CD14-positive monocyte (primary cell): ENCODE measurements at regions not wholly inside any gene's neighbourhood (a gene's known extent, or its start where the extent isn't known, plus 50 kb on each side); places are given as distances from the start of the nearest gene placed in this dataset.

ENCODE experiments used
- DNase-seq, 3 donors: peaks; one replicate each; pipeline ENCODE4 v3.0.0-alpha.2; 2011 to 2022
- H2AFZ ChIP-seq: 2 replicates; pipeline ENCODE4 v1.6.0; 2012; ENCODE audit warnings: mild to moderate bottlenecking, low read depth, low read length, inconsistent platforms; ENCODE audit not compliant: insufficient read depth, poor library complexity, severe bottlenecking
- H3K27ac ChIP-seq, 2 donors: 1 replicate in 1 of 2; 2 replicates in 1 of 2; pipeline ENCODE4 v1.5.1; 2012 to 2013; ENCODE audit warnings: low read length in 2 of 2, control low read depth in 1 of 2, inconsistent platforms in 1 of 2, low read depth in 1 of 2, mild to moderate bottlenecking in 1 of 2
- H3K27me3 ChIP-seq, 2 donors: one replicate each; pipeline versions ENCODE4 v1.6.0 to v1.6.1; 2011 to 2013; ENCODE audit warnings: low read length in 2 of 2; ENCODE audit not compliant: control insufficient read depth in 2 of 2, insufficient read depth in 2 of 2
- H3K36me3 ChIP-seq, 2 donors: replicated peaks in 1 of 2; 1 replicate in 1 of 2; 2 replicates in 1 of 2; pipeline versions ENCODE4 v1.5.1 to v1.6.1; 2012 to 2013; ENCODE audit warnings: low read length in 2 of 2, control low read depth in 1 of 2, inconsistent platforms in 1 of 2, mild to moderate bottlenecking in 1 of 2; ENCODE audit not compliant: insufficient read depth in 2 of 2, control insufficient read depth in 1 of 2
- H3K4me1 ChIP-seq, 2 donors: 1 replicate in 1 of 2; 2 replicates in 1 of 2; pipeline versions ENCODE4 v1.5.1 to v1.6.1; 2012 to 2013; ENCODE audit warnings: low read length in 2 of 2, control low read depth in 1 of 2, inconsistent platforms in 1 of 2, mild to moderate bottlenecking in 1 of 2, moderate library complexity in 1 of 2; ENCODE audit not compliant: insufficient read depth in 2 of 2, control insufficient read depth in 1 of 2
- H3K4me2 ChIP-seq: replicated peaks from 2 replicates; pipeline ENCODE3; 2012; ENCODE audit warnings: low read length, moderate library complexity, mild to moderate bottlenecking; ENCODE audit not compliant: poor library complexity, severe bottlenecking; ENCODE audit errors: extremely low read depth
- H3K4me3 ChIP-seq, 3 experiments: fragments of 200-600 bp in 1 of 3; sonication (generic) in 1 of 3; replicated peaks in 1 of 3; 1 replicate in 2 of 3; 2 replicates in 1 of 3; pipeline ENCODE4 v1.5.1; 2011 to 2013; ENCODE audit warnings: low read length in 3 of 3, mild to moderate bottlenecking in 3 of 3, control low read depth in 2 of 3, low read depth in 2 of 3, inconsistent platforms in 1 of 3, moderate library complexity in 1 of 3
- H3K79me2 ChIP-seq: 2 replicates; pipeline ENCODE4 v1.6.0; 2012; ENCODE audit warnings: mild to moderate bottlenecking, control low read depth, inconsistent platforms, low read length, moderate library complexity; ENCODE audit not compliant: insufficient read depth
- H3K9ac ChIP-seq: 2 replicates; pipeline ENCODE4 v1.6.0; 2017; ENCODE audit warnings: low read length, mild to moderate bottlenecking; ENCODE audit not compliant: insufficient read depth, poor library complexity, severe bottlenecking
- H3K9me3 ChIP-seq, 2 donors: replicated peaks in 1 of 2; 1 replicate in 1 of 2; 2 replicates in 1 of 2; pipeline versions ENCODE4 v1.5.1 to v1.6.1; 2012 to 2013; ENCODE audit warnings: low read length in 2 of 2, control low read depth in 1 of 2; ENCODE audit not compliant: control insufficient read depth in 1 of 2, insufficient read depth in 1 of 2
- H4K20me1 ChIP-seq: 2 replicates; pipeline ENCODE4 v1.6.0; 2012; ENCODE audit warnings: mild to moderate bottlenecking, low read length, control low read depth, moderate library complexity; ENCODE audit not compliant: insufficient read depth
- H3K27ac Mint-ChIP-seq, 7 donors: one replicate each; pipeline ENCODE4 v1.8.0; 2020; ENCODE audit warnings: mild to moderate bottlenecking in 7 of 7, mixed read lengths in 7 of 7, moderate library complexity in 6 of 7, inconsistent platforms in 2 of 7
- H3K27me3 Mint-ChIP-seq, 3 donors: one replicate each; pipeline ENCODE4 v1.8.0; 2021 to 2022; ENCODE audit warnings: low read depth in 3 of 3, mild to moderate bottlenecking in 3 of 3, mixed read lengths in 3 of 3, moderate library complexity in 3 of 3, inconsistent platforms in 1 of 3
- H3K36me3 Mint-ChIP-seq, 2 donors: one replicate each; pipeline ENCODE4 v1.8.0; 2020; ENCODE audit warnings: mixed read lengths in 2 of 2, inconsistent platforms in 1 of 2, mild to moderate bottlenecking in 1 of 2
- H3K4me1 Mint-ChIP-seq: one replicate; pipeline ENCODE4 v1.8.0; 2020; ENCODE audit warnings: mild to moderate bottlenecking, mixed read lengths
- H3K4me3 Mint-ChIP-seq, 2 donors: one replicate each; pipeline ENCODE4 v1.8.0; 2020; ENCODE audit warnings: mild to moderate bottlenecking in 2 of 2, mixed read lengths in 2 of 2, moderate library complexity in 1 of 2
- H3K9me3 Mint-ChIP-seq, 7 donors: one replicate each; pipeline ENCODE4 v1.8.0; 2020 to 2022; ENCODE audit warnings: mixed read lengths in 7 of 7, mild to moderate bottlenecking in 6 of 7, moderate library complexity in 6 of 7, inconsistent platforms in 2 of 7
- WGBS: methylation state at CpG from one replicate; pipeline ENCODE4 v1.1.5; 2013; ENCODE audit warnings: missing lambda C conversion rate; ENCODE audit not compliant: insufficient coverage; 5-methylcytosine and 5-hydroxymethylcytosine counted together
- intact Hi-C, 2 donors: fragments of 100-400 bp; cut with micrococcal nuclease; formaldehyde crosslinking; loops; one replicate each; pipeline versions ENCODE4 v1.15.0 to v1.15.1; 2023
- TF ChIP-seq, protein P1 (sequence below): fragments of 200-600 bp; IDR thresholded peaks from one replicate; pipeline ENCODE4 v1.8.0; 2022; ENCODE audit warnings: antibody characterized with exemption, mild to moderate bottlenecking

DNA sequence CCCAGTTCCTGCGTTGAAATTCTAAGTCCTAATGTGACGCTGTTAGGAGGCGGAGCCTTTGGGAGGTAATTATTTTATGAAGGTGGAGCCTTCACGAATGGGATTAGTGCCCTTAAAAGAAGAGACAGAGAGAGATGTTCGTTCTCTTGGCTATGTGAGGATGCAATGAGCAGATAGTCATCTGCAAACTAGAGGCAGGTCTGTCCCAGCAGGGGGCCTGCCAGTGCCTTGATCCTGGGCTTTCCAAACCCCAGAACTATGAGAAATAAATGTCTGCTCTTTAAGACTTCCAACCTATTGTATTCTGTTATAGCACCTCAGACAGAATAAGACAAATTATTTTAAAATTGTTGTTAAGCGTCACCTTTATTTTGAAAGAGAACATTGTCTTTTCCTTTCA lies 123.1 kb upstream of the KCNJ6 start:
- TF ChIP-seq, protein P1, sequence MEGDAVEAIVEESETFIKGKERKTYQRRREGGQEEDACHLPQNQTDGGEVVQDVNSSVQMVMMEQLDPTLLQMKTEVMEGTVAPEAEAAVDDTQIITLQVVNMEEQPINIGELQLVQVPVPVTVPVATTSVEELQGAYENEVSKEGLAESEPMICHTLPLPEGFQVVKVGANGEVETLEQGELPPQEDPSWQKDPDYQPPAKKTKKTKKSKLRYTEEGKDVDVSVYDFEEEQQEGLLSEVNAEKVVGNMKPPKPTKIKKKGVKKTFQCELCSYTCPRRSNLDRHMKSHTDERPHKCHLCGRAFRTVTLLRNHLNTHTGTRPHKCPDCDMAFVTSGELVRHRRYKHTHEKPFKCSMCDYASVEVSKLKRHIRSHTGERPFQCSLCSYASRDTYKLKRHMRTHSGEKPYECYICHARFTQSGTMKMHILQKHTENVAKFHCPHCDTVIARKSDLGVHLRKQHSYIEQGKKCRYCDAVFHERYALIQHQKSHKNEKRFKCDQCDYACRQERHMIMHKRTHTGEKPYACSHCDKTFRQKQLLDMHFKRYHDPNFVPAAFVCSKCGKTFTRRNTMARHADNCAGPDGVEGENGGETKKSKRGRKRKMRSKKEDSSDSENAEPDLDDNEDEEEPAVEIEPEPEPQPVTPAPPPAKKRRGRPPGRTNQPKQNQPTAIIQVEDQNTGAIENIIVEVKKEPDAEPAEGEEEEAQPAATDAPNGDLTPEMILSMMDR, result no peak

DNA sequence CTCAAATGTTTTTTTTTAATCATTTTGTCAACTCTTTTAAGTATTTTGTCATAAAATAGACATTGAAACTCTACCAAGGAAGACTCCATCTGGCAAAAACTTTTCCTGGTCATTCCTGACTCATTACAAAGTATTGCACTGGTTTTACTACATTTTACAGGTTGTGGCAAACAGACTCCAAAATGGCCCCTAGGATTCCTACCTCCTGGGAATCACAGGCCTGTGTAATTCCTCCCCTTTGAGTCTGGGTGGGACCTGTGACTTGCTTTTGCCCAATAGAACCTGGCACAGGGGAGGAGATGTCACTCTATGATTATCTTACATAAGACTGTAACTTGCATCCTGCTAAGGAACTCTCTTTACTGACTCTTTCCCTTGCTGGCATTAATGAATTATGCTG lies 123.6 kb upstream of the KCNJ6 start:
- H3K36me3 ChIP-seq, result no peaks in the 10 kb centered on the region
- H3K4me3 ChIP-seq, result no peak overlapping the region
- TF ChIP-seq, protein P1, result no peak
- Mint-ChIP-seq H3K27me3 (peaks cover 0 to 6% (median 6%) of the 10 kb centered on the region in 3 donors), H3K9me3 (peaks cover 0 to 1% (median 0%) of the 10 kb centered on the region in 7 donors), H3K4me1 (no peaks in the 10 kb centered on the region), H3K4me3 (no peak overlapping the region), H3K36me3 (no peaks in the 10 kb centered on the region), H3K27ac (no peak overlapping the region)
- H3K4me1 ChIP-seq, result no peaks in the 10 kb centered on the region
- intact Hi-C loops, result no loop called here
- no peak overlapping the region for H3K27ac ChIP-seq
- H3K9me3 ChIP-seq, result no peaks in the 10 kb centered on the region
- no peak overlapping the region for H3K4me2 ChIP-seq
- no peaks in the 10 kb centered on the region for H3K79me2 ChIP-seq
- peaks cover 0 to 3% of the 10 kb centered on the region in 2 donors for H3K27me3 ChIP-seq
- H3K9ac ChIP-seq, result no peak overlapping the region
- no peaks in the 10 kb centered on the region for H4K20me1 ChIP-seq
- DNase-seq, result no peak
- no peak overlapping the region for H2AFZ ChIP-seq

More for the DNA sequence above, 123.1 kb upstream of the KCNJ6 start:
- Mint-ChIP-seq H3K27ac (no peak overlapping the region), H3K36me3 (no peaks in the 10 kb centered on the region), H3K4me3 (no peak overlapping the region), H3K27me3 (peaks cover 0 to 6% (median 4%) of the 10 kb centered on the region in 3 donors), H3K9me3 (peaks cover 0 to 1% (median 0%) of the 10 kb centered on the region in 7 donors), H3K4me1 (no peaks in the 10 kb centered on the region)
- no peak overlapping the region for H2AFZ ChIP-seq
- DNase-seq, result no peak
- no peaks in the 10 kb centered on the region for H3K36me3 ChIP-seq
- H3K79me2 ChIP-seq, result no peaks in the 10 kb centered on the region
- no peaks in the 10 kb centered on the region for H3K9me3 ChIP-seq
- no peaks in the 10 kb centered on the region for H4K20me1 ChIP-seq
- H3K4me3 ChIP-seq, result no peak overlapping the region
- no peak overlapping the region for H3K4me2 ChIP-seq
- H3K4me1 ChIP-seq, result no peaks in the 10 kb centered on the region
- intact Hi-C loops, result no loop called here
- peaks cover 0 to 3% of the 10 kb centered on the region in 2 donors for H3K27me3 ChIP-seq
- H3K9ac ChIP-seq, result no peak overlapping the region
- H3K27ac ChIP-seq, result no peak overlapping the region
- 67% methylated on average over 2 of the region's 6 CpGs for WGBS
